HepG2 (cell line): ENCODE measurements at regions not wholly inside any gene's neighbourhood (a gene's known extent, or its start where the extent isn't known, plus 50 kb on each side); places are given as distances from the start of the nearest gene placed in this dataset.

Experiments used
- HHEX ChIP-seq: IDR thresholded peaks from 2 replicates; pipeline ENCODE4 v1.6.1; 2016; ENCODE audit warnings: control low read depth
- KLF12 ChIP-seq: sonication (generic); formaldehyde crosslinking; IDR thresholded peaks from 2 replicates; pipeline ENCODE4 v1.4.0; 2020; ENCODE audit warnings: missing genetic modification reagents, borderline replicate concordance
- MED13 ChIP-seq: sonication (generic); formaldehyde crosslinking; IDR thresholded peaks from 2 replicates; pipeline ENCODE4 v1.5.0; 2020; ENCODE audit warnings: missing genetic modification reagents
- MIER2 ChIP-seq: IDR thresholded peaks from 2 replicates; pipeline ENCODE4 v1.6.1; 2016; ENCODE audit warnings: missing biosample characterization, missing genetic modification reagents
- NFKB2 ChIP-seq: sonication (generic); formaldehyde crosslinking; IDR thresholded peaks from 2 replicates; pipeline ENCODE4 v1.4.0; 2020; ENCODE audit warnings: missing genetic modification reagents, borderline replicate concordance
- SRSF9 ChIP-seq: fragments of 200-400 bp; formaldehyde crosslinking; IDR thresholded peaks from 2 replicates; pipeline ENCODE4 v1.6.1; 2018; ENCODE audit warnings: borderline replicate concordance, mild to moderate bottlenecking, low read depth, low read length; ENCODE audit not compliant: insufficient read depth, poor library complexity, severe bottlenecking
- TEAD2 ChIP-seq: sonication (generic); formaldehyde crosslinking; IDR thresholded peaks from 2 replicates; pipeline ENCODE4 v1.9.0; 2021; ENCODE audit warnings: missing genetic modification reagents
- ZNF143 ChIP-seq: sonication (generic); formaldehyde crosslinking; IDR thresholded peaks from 2 replicates; pipeline ENCODE4 v1.4.0; 2020; ENCODE audit warnings: missing genetic modification reagents
- ZNF232 ChIP-seq: sonication (generic); formaldehyde crosslinking; IDR thresholded peaks from 2 replicates; pipeline ENCODE4 v1.4.0; 2020; ENCODE audit warnings: missing genetic modification reagents, borderline replicate concordance
- ZNF451 ChIP-seq: sonication (generic); formaldehyde crosslinking; IDR thresholded peaks from 2 replicates; pipeline ENCODE4 v1.5.0; 2020; ENCODE audit warnings: mild to moderate bottlenecking, missing genetic modification reagents
- TF ChIP-seq, protein P1 (sequence below): sonication (generic); formaldehyde crosslinking; IDR thresholded peaks from 2 replicates; pipeline ENCODE4 v1.4.0; 2020; ENCODE audit warnings: missing genetic modification reagents
- TF ChIP-seq, protein P2 (sequence below): sonication (generic); formaldehyde crosslinking; IDR thresholded peaks from 2 replicates; pipeline ENCODE4 v1.4.0; 2020; ENCODE audit warnings: missing genetic modification reagents, borderline replicate concordance
- TF ChIP-seq, protein P3 (sequence below): sonication (generic); formaldehyde crosslinking; IDR thresholded peaks from 2 replicates; pipeline ENCODE4 v1.8.0; 2022; ENCODE audit warnings: mild to moderate bottlenecking, missing genetic modification reagents
- TF ChIP-seq, protein P4 (sequence below): IDR thresholded peaks from 2 replicates; pipeline ENCODE4 v1.6.1; 2016; ENCODE audit warnings: low read depth, missing genetic modification reagents, missing compliant biosample characterization

DNA sequence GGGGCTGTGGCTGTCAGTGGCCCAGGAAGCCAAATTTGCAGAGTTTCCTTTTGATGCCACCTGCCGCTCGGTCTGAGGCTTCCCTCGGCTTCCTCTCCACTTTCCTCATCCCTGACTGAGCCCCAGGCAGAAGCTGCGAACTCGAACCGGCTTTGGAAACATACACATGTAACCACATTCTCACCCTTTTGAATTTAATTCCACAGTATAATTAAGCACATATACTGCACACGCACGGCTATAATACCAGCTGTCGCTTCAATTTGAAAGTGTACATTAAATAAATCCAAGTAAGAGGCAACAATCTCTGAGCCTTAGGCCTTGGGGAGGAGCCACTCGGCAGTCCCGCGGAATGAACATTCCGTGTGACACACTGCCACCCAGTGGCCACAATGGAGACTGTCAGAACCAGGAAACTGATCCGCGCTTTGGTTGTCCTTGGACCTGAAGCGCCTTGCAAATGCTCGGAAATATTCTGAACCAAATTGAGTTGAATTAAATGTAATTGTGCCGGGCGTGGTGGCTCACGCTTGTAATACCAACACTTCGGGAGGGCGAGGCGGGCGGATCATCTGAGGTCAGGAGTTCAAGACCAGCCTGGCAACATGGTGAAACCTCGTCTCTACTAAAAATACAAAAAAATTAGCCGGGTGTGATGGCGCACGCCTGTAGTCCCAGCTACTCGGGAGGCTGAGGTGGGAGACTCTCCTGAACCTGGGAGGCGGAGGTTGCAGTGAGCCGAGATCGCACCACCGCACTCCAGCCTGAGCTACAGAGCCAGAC is 117.9 kb upstream of the TMPO start (continued):
- TF ChIP-seq, protein P1, sequence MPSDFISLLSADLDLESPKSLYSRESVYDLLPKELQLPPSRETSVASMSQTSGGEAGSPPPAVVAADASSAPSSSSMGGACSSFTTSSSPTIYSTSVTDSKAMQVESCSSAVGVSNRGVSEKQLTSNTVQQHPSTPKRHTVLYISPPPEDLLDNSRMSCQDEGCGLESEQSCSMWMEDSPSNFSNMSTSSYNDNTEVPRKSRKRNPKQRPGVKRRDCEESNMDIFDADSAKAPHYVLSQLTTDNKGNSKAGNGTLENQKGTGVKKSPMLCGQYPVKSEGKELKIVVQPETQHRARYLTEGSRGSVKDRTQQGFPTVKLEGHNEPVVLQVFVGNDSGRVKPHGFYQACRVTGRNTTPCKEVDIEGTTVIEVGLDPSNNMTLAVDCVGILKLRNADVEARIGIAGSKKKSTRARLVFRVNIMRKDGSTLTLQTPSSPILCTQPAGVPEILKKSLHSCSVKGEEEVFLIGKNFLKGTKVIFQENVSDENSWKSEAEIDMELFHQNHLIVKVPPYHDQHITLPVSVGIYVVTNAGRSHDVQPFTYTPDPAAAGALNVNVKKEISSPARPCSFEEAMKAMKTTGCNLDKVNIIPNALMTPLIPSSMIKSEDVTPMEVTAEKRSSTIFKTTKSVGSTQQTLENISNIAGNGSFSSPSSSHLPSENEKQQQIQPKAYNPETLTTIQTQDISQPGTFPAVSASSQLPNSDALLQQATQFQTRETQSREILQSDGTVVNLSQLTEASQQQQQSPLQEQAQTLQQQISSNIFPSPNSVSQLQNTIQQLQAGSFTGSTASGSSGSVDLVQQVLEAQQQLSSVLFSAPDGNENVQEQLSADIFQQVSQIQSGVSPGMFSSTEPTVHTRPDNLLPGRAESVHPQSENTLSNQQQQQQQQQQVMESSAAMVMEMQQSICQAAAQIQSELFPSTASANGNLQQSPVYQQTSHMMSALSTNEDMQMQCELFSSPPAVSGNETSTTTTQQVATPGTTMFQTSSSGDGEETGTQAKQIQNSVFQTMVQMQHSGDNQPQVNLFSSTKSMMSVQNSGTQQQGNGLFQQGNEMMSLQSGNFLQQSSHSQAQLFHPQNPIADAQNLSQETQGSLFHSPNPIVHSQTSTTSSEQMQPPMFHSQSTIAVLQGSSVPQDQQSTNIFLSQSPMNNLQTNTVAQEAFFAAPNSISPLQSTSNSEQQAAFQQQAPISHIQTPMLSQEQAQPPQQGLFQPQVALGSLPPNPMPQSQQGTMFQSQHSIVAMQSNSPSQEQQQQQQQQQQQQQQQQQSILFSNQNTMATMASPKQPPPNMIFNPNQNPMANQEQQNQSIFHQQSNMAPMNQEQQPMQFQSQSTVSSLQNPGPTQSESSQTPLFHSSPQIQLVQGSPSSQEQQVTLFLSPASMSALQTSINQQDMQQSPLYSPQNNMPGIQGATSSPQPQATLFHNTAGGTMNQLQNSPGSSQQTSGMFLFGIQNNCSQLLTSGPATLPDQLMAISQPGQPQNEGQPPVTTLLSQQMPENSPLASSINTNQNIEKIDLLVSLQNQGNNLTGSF: no peak
- TF ChIP-seq KLF12 (CRISPR knock-in tag) (no peak), ZNF232 (no peak), MIER2 (CRISPR knock-in tag) (no peak), ZNF143 (no peak), HHEX (CRISPR knock-in tag) (no peak), MED13 (no peak), NFKB2 (CRISPR knock-in tag) (no peak; the same call in 1 of the 2 replicates), ZNF451 (no peak), TEAD2 (no peak), SRSF9 (no peak)
- TF ChIP-seq, protein P2, sequence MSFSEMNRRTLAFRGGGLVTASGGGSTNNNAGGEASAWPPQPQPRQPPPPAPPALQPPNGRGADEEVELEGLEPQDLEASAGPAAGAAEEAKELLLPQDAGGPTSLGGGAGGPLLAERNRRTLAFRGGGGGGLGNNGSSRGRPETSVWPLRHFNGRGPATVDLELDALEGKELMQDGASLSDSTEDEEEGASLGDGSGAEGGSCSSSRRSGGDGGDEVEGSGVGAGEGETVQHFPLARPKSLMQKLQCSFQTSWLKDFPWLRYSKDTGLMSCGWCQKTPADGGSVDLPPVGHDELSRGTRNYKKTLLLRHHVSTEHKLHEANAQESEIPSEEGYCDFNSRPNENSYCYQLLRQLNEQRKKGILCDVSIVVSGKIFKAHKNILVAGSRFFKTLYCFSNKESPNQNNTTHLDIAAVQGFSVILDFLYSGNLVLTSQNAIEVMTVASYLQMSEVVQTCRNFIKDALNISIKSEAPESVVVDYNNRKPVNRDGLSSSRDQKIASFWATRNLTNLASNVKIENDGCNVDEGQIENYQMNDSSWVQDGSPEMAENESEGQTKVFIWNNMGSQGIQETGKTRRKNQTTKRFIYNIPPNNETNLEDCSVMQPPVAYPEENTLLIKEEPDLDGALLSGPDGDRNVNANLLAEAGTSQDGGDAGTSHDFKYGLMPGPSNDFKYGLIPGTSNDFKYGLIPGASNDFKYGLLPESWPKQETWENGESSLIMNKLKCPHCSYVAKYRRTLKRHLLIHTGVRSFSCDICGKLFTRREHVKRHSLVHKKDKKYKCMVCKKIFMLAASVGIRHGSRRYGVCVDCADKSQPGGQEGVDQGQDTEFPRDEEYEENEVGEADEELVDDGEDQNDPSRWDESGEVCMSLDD (CRISPR knock-in tag): no peak
- TF ChIP-seq, protein P3, sequence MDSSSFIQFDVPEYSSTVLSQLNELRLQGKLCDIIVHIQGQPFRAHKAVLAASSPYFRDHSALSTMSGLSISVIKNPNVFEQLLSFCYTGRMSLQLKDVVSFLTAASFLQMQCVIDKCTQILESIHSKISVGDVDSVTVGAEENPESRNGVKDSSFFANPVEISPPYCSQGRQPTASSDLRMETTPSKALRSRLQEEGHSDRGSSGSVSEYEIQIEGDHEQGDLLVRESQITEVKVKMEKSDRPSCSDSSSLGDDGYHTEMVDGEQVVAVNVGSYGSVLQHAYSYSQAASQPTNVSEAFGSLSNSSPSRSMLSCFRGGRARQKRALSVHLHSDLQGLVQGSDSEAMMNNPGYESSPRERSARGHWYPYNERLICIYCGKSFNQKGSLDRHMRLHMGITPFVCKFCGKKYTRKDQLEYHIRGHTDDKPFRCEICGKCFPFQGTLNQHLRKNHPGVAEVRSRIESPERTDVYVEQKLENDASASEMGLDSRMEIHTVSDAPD (CRISPR knock-in tag): no peak
- TF ChIP-seq, protein P4, sequence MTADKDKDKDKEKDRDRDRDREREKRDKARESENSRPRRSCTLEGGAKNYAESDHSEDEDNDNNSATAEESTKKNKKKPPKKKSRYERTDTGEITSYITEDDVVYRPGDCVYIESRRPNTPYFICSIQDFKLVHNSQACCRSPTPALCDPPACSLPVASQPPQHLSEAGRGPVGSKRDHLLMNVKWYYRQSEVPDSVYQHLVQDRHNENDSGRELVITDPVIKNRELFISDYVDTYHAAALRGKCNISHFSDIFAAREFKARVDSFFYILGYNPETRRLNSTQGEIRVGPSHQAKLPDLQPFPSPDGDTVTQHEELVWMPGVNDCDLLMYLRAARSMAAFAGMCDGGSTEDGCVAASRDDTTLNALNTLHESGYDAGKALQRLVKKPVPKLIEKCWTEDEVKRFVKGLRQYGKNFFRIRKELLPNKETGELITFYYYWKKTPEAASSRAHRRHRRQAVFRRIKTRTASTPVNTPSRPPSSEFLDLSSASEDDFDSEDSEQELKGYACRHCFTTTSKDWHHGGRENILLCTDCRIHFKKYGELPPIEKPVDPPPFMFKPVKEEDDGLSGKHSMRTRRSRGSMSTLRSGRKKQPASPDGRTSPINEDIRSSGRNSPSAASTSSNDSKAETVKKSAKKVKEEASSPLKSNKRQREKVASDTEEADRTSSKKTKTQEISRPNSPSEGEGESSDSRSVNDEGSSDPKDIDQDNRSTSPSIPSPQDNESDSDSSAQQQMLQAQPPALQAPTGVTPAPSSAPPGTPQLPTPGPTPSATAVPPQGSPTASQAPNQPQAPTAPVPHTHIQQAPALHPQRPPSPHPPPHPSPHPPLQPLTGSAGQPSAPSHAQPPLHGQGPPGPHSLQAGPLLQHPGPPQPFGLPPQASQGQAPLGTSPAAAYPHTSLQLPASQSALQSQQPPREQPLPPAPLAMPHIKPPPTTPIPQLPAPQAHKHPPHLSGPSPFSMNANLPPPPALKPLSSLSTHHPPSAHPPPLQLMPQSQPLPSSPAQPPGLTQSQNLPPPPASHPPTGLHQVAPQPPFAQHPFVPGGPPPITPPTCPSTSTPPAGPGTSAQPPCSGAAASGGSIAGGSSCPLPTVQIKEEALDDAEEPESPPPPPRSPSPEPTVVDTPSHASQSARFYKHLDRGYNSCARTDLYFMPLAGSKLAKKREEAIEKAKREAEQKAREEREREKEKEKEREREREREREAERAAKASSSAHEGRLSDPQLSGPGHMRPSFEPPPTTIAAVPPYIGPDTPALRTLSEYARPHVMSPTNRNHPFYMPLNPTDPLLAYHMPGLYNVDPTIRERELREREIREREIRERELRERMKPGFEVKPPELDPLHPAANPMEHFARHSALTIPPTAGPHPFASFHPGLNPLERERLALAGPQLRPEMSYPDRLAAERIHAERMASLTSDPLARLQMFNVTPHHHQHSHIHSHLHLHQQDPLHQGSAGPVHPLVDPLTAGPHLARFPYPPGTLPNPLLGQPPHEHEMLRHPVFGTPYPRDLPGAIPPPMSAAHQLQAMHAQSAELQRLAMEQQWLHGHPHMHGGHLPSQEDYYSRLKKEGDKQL: no peak
